NT2/D1 (cell line): ENCODE measurements at regions not wholly inside any gene's neighbourhood (a gene's known extent, or its start where the extent isn't known, plus 50 kb on each side); places are given as distances from the start of the nearest gene placed in this dataset.
"Not testable (repeated sequence)": the region's sequence is repeated elsewhere in the genome, so short reads cannot be mapped to it uniquely, and the experiment has no call there.

Source experiments
- SUZ12 ChIP-seq: IDR thresholded peaks from 2 replicates; pipeline ENCODE4 v1.6.1; 2011; ENCODE audit not compliant: insufficient read length, insufficient read depth; ENCODE audit errors: extremely low read depth
- ZNF274 ChIP-seq: IDR thresholded peaks from 2 replicates; pipeline ENCODE4 v1.6.1; 2011; ENCODE audit warnings: mild to moderate bottlenecking, low read depth, low read length

GRCh38 chr3:169006398-169006797, 657.1 kb downstream of the MECOM start:
- TF ChIP-seq SUZ12, ZNF274: not testable (repeated sequence)
